ENCODE measurements at regions not wholly inside any gene's neighbourhood (a gene's known extent, or its start where the extent isn't known, plus 50 kb on each side); places are given as distances from the start of the nearest gene placed in this dataset.
"Not testable (repeated sequence)": the region's sequence is repeated elsewhere in the genome, so short reads cannot be mapped to it uniquely, and the experiment has no call there.

GRCh38 chr3:118128886-118129285, 905.8 kb downstream of the IGSF11 start:
- no peak for ATAC-seq

GRCh38 chr3:118137778-118138177, 896.9 kb downstream of the IGSF11 start:
- Mint-ChIP-seq H3K4me1 (ENCODE audit: low read depth in 2 of 2) (no peaks in the 10 kb centered on the region), H3K9me3 (peaks cover 24% of the 10 kb centered on the region), H3K27me3 (no peaks in the 10 kb centered on the region), H3K27ac (no peak overlapping the region), H3K4me3 (no peak overlapping the region), H3K36me3 (peaks cover 14% of the 10 kb centered on the region)
- ATAC-seq (no peak), DNase-seq (ENCODE audit: low spot score) (no peak)

More at GRCh38 chr3:118128886-118129285, 905.8 kb downstream of the IGSF11 start:
- DNase-seq (ENCODE audit: low spot score): no peak
- Mint-ChIP-seq H3K27me3 (no peaks in the 10 kb centered on the region), H3K4me1 (ENCODE audit: low read depth in 2 of 2) (no peaks in the 10 kb centered on the region), H3K36me3 (no peaks in the 10 kb centered on the region), H3K4me3 (no peak overlapping the region), H3K27ac (no peak overlapping the region), H3K9me3 (peaks cover 6% of the 10 kb centered on the region)

- Mint-ChIP-seq H3K36me3 (peaks cover 21% of the 10 kb centered on the region), H3K4me1 (ENCODE audit: low read depth in 2 of 2) (no peaks in the 10 kb centered on the region), H3K27ac (no peak overlapping the region), H3K4me3 (no peak overlapping the region), H3K27me3 (no peaks in the 10 kb centered on the region), H3K9me3 (peaks cover 21% of the 10 kb centered on the region)
- ATAC-seq (no peak), DNase-seq (ENCODE audit: low spot score) (no peak)
Measured at GRCh38 chr3:118144919-118145318, 889.7 kb downstream of the IGSF11 start.

GRCh38 chr3:118146658-118147375, 887.8 kb downstream of the IGSF11 start:
- DNase-seq (ENCODE audit: low spot score): no peak
- no peak overlapping the region for H3K4me3 Mint-ChIP-seq
- H3K27ac Mint-ChIP-seq: no peak overlapping the region

GRCh38 chr3:118151164-118151563, 883.5 kb downstream of the IGSF11 start:
- Mint-ChIP-seq H3K4me1 (ENCODE audit: low read depth in 2 of 2) (no peaks in the 10 kb centered on the region), H3K27me3 (no peaks in the 10 kb centered on the region), H3K4me3 (no peak overlapping the region), H3K9me3 (peaks cover 19% of the 10 kb centered on the region), H3K27ac (no peak overlapping the region), H3K36me3 (no peaks in the 10 kb centered on the region)
- ATAC-seq: no peak
- no peak for DNase-seq (ENCODE audit: low spot score)

More at GRCh38 chr3:118146658-118147375, 887.8 kb downstream of the IGSF11 start:
- ATAC-seq: no peak
- Mint-ChIP-seq H3K4me1 (ENCODE audit: low read depth in 2 of 2) (no peaks in the 10 kb centered on the region), H3K27me3 (no peaks in the 10 kb centered on the region), H3K36me3 (peaks cover 20% of the 10 kb centered on the region), H3K9me3 (peaks cover 21% of the 10 kb centered on the region)

- H3K4me3 Mint-ChIP-seq; H3K27me3 Mint-ChIP-seq; H3K36me3 Mint-ChIP-seq; DNase-seq (ENCODE audit: low spot score); H3K4me1 Mint-ChIP-seq (ENCODE audit: low read depth in 2 of 2); ATAC-seq; H3K27ac Mint-ChIP-seq: not testable (repeated sequence)
- H3K9me3 Mint-ChIP-seq: peaks cover 15% of the 10 kb centered on the region
Measured at GRCh38 chr3:118162627-118163588, 871.7 kb downstream of the IGSF11 start.

- Mint-ChIP-seq H3K9me3 (peaks cover 8% of the 10 kb centered on the region), H3K4me1 (ENCODE audit: low read depth in 2 of 2) (no peaks in the 10 kb centered on the region), H3K36me3 (peaks cover 6% of the 10 kb centered on the region), H3K4me3 (no peak overlapping the region), H3K27ac (no peak overlapping the region), H3K27me3 (no peaks in the 10 kb centered on the region)
- ATAC-seq: no peak
- DNase-seq (ENCODE audit: low spot score): no peak
Measured at GRCh38 chr3:118165413-118165812, 869.2 kb downstream of the IGSF11 start.

- Mint-ChIP-seq H3K4me3 (no peak overlapping the region), H3K36me3 (peaks cover 6% of the 10 kb centered on the region), H3K27ac (no peak overlapping the region), H3K4me1 (ENCODE audit: low read depth in 2 of 2) (no peaks in the 10 kb centered on the region), H3K9me3 (peaks cover 3% of the 10 kb centered on the region), H3K27me3 (no peaks in the 10 kb centered on the region)
- DNase-seq (ENCODE audit: low spot score) (no peak), ATAC-seq (no peak)
Measured at GRCh38 chr3:118167571-118167970, 867.1 kb downstream of the IGSF11 start.

- H3K4me3 Mint-ChIP-seq: no peak overlapping the region
- DNase-seq (ENCODE audit: low spot score) (no peak), ATAC-seq (no peak)
- H3K36me3 Mint-ChIP-seq: peaks cover 6% of the 10 kb centered on the region
- H3K27me3 Mint-ChIP-seq: no peaks in the 10 kb centered on the region
- peaks cover 3% of the 10 kb centered on the region for H3K9me3 Mint-ChIP-seq
- H3K27ac Mint-ChIP-seq: no peak overlapping the region
- H3K4me1 Mint-ChIP-seq (ENCODE audit: low read depth in 2 of 2): no peaks in the 10 kb centered on the region
Measured at GRCh38 chr3:118168175-118168574, 866.5 kb downstream of the IGSF11 start.

GRCh38 chr3:118171236-118171852, 863.3 kb downstream of the IGSF11 start:
- no peak overlapping the region for H3K4me3 Mint-ChIP-seq
- H3K27ac Mint-ChIP-seq: no peak overlapping the region
- no peaks in the 10 kb centered on the region for H3K4me1 Mint-ChIP-seq (ENCODE audit: low read depth in 2 of 2)
- no peaks in the 10 kb centered on the region for H3K9me3 Mint-ChIP-seq
- H3K27me3 Mint-ChIP-seq: no peaks in the 10 kb centered on the region
- H3K36me3 Mint-ChIP-seq: peaks cover 6% of the 10 kb centered on the region
- DNase-seq (ENCODE audit: low spot score): no peak
- ATAC-seq: no peak

- DNase-seq (ENCODE audit: low spot score) (no peak), ATAC-seq (no peak)
- H3K27me3 Mint-ChIP-seq: no peaks in the 10 kb centered on the region
- H3K4me1 Mint-ChIP-seq (ENCODE audit: low read depth in 2 of 2): no peaks in the 10 kb centered on the region
- H3K4me3 Mint-ChIP-seq: no peak overlapping the region
- H3K9me3 Mint-ChIP-seq: peaks cover 19% of the 10 kb centered on the region
- no peaks in the 10 kb centered on the region for H3K36me3 Mint-ChIP-seq
- no peak overlapping the region for H3K27ac Mint-ChIP-seq
Measured at GRCh38 chr3:118180853-118181252, 853.8 kb downstream of the IGSF11 start.

GRCh38 chr3:118181274-118181673, 853.4 kb downstream of the IGSF11 start:
- Mint-ChIP-seq H3K4me3 (no peak overlapping the region), H3K27ac (no peak overlapping the region), H3K9me3 (peaks cover 19% of the 10 kb centered on the region), H3K4me1 (ENCODE audit: low read depth in 2 of 2) (no peaks in the 10 kb centered on the region), H3K27me3 (no peaks in the 10 kb centered on the region), H3K36me3 (no peaks in the 10 kb centered on the region)
- ATAC-seq (no peak), DNase-seq (ENCODE audit: low spot score) (no peak)

- Mint-ChIP-seq H3K4me1 (ENCODE audit: low read depth in 2 of 2) (no peaks in the 10 kb centered on the region), H3K4me3 (no peak overlapping the region), H3K27me3 (no peaks in the 10 kb centered on the region), H3K36me3 (no peaks in the 10 kb centered on the region), H3K9me3 (peaks cover 7% of the 10 kb centered on the region), H3K27ac (no peak overlapping the region)
- no peak for DNase-seq (ENCODE audit: low spot score)
- ATAC-seq: no peak
Measured at GRCh38 chr3:118186051-118186450, 848.6 kb downstream of the IGSF11 start.

- peaks cover 3% of the 10 kb centered on the region for H3K36me3 Mint-ChIP-seq
- H3K4me1 Mint-ChIP-seq (ENCODE audit: low read depth in 2 of 2): no peaks in the 10 kb centered on the region
- ATAC-seq (no peak), DNase-seq (ENCODE audit: low spot score) (no peak)
- H3K27ac Mint-ChIP-seq: no peak overlapping the region
- no peaks in the 10 kb centered on the region for H3K27me3 Mint-ChIP-seq
- peaks cover 8% of the 10 kb centered on the region for H3K9me3 Mint-ChIP-seq
- no peak overlapping the region for H3K4me3 Mint-ChIP-seq
Measured at GRCh38 chr3:118187221-118187620, 847.4 kb downstream of the IGSF11 start.
